Vagina (tissue), 2 donors: ENCODE measurements at regions not wholly inside any gene's neighbourhood (a gene's known extent, or its start where the extent isn't known, plus 50 kb on each side); places are given as distances from the start of the nearest gene placed in this dataset.

Experiments
- CTCF ChIP-seq, 3 experiments: fragments of 450-650 bp in 2 of 3; fragments of 200-600 bp in 1 of 3; sonication (generic) in 1 of 3; IDR thresholded peaks; one replicate each; pipeline ENCODE4 v1.5.1; 2017 to 2019; ENCODE audit warnings: antibody characterized with exemption in 3 of 3, mild to moderate bottlenecking in 2 of 3, moderate library complexity in 2 of 3
- POLR2A ChIP-seq, 2 donors: fragments of 450-650 bp; IDR thresholded peaks; one replicate each; pipeline ENCODE4 v1.6.1; 2017; ENCODE audit warnings: antibody characterized with exemption in 2 of 2, mild to moderate bottlenecking in 2 of 2, moderate library complexity in 2 of 2
- POLR2AphosphoS5 ChIP-seq, 2 donors: sonication (generic); formaldehyde crosslinking; IDR thresholded peaks; one replicate each; pipeline ENCODE4 v1.9.0; 2017; ENCODE audit warnings: antibody characterized with exemption in 2 of 2, mild to moderate bottlenecking in 2 of 2, low read depth in 1 of 2; ENCODE audit not compliant: insufficient read depth in 1 of 2

GRCh38 chr5:133754575-133755169 lies 142.3 kb upstream of the FSTL4 start:
- TF ChIP-seq CTCF (IDR thresholded peaks at IDR 0.05) = no peak
- TF ChIP-seq POLR2A (IDR thresholded peaks at IDR 0.05) = no peak
- TF ChIP-seq POLR2AphosphoS5 (IDR thresholded peaks at IDR 0.05; ENCODE audit: insufficient read depth in 1 of 2, low read depth in 1 of 2) = no peak
